ENCODE measurements at regions not wholly inside any gene's neighbourhood (a gene's known extent, or its start where the extent isn't known, plus 50 kb on each side); places are given as distances from the start of the nearest gene placed in this dataset. TPM values are rescaled to one million over a fixed set of nuclear protein-coding genes. Genes with fewer than 3 reads are reported as not detected.

DNA sequence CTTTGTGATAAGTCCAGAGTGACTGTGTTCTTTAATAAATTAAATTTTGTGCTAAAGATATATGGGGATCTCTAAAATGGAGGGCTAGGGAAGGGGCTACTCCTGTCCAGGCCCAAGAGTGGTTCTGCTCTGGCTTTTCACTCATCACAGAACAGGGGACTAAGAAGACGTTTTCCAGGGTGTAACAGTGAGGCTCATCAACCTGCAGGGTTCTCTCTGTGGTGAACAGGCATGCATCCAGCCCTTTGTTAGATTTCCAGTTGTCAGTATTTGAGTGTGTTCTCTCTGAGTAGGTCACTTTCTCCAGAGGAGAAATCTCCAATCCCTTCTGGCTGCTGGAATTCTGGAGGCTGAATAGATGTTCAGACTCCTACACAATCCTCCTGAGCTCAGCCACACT lies 408.9 kb downstream of the PLCL1 start:
- DNase-seq (ENCODE audit: low read depth): no peak
- TF ChIP-seq, protein P1, sequence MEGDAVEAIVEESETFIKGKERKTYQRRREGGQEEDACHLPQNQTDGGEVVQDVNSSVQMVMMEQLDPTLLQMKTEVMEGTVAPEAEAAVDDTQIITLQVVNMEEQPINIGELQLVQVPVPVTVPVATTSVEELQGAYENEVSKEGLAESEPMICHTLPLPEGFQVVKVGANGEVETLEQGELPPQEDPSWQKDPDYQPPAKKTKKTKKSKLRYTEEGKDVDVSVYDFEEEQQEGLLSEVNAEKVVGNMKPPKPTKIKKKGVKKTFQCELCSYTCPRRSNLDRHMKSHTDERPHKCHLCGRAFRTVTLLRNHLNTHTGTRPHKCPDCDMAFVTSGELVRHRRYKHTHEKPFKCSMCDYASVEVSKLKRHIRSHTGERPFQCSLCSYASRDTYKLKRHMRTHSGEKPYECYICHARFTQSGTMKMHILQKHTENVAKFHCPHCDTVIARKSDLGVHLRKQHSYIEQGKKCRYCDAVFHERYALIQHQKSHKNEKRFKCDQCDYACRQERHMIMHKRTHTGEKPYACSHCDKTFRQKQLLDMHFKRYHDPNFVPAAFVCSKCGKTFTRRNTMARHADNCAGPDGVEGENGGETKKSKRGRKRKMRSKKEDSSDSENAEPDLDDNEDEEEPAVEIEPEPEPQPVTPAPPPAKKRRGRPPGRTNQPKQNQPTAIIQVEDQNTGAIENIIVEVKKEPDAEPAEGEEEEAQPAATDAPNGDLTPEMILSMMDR (IDR thresholded peaks at IDR 0.05; ENCODE audit: insufficient read depth, low read depth, low read length): no peak
- no peak overlapping the region for H3K4me3 ChIP-seq (ENCODE audit: low read depth, low read length)

- TF ChIP-seq, protein P1 (IDR thresholded peaks at IDR 0.05; ENCODE audit: insufficient read depth, low read depth, low read length): no peak
- DNase-seq (ENCODE audit: low read depth): no peak
- no peak overlapping the region for H3K4me3 ChIP-seq (ENCODE audit: low read depth, low read length)
These were observed 407.3 kb downstream of the PLCL1 start for GRCh38 chr2:198211706-198212105.

DNA sequence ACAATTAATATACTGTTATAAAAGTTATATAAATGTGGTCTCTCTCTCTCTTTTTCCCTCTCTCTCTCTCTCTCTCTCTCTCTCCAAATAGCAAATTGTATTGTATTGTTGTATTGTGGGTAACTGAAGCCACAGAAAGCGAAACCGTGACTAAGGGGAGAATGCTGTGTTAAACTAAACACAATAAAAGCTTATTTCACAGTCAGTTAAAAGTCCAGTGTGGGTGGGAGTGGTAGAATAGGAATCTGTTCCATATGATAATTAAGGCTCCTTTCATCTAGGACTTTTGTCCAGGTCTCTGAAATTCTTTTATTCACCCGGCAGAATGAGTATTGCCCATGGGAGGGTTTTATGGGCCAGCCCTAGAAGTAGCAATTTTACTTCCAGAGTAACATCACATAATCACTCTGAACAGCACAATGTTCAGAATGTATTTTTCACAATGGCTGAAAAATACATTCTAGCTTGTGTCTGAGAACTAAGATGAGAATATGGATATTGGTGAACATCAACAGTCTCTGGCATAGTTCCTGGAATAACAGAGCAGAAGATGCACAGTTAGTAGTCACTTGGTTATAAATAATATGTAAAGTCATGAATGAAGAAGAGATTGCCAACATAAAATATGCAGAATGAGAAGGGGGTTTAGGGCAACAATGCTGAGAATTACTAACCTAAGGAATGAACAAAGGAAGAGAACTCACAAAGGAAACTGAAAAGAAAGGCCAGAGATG lies 399.1 kb downstream of the PLCL1 start:
- TF ChIP-seq, protein P1 (IDR thresholded peaks at IDR 0.05; ENCODE audit: insufficient read depth, low read depth, low read length): no peak
- no peak for DNase-seq (ENCODE audit: low read depth)
- H3K4me3 ChIP-seq (ENCODE audit: low read depth, low read length): no peak overlapping the region

Small RNA genes lying in the stretch of these regions (small RNA-seq; reads per million reads assigned to genes)
- gene RNU7-147P: not detected
